HL-60 (cell line): ENCODE measurements at regions not wholly inside any gene's neighbourhood (a gene's known extent, or its start where the extent isn't known, plus 50 kb on each side); places are given as distances from the start of the nearest gene placed in this dataset.

Source experiments
- DNase-seq, 2 experiments: peaks; one replicate each; pipeline ENCODE4 v3.0.0-alpha.2; 2010 to 2020; ENCODE audit warnings: low read depth in 1 of 2, low spot score in 1 of 2
- H3K27ac ChIP-seq: fragments of 250-450 bp; sonication (Bioruptor Pico); replicated peaks from 2 replicates; pipeline ENCODE4 v1.5.1; 2020; ENCODE audit warnings: mild to moderate bottlenecking, moderate library complexity
- H3K27me3 ChIP-seq: fragments of 250-450 bp; sonication (Bioruptor Pico); 2 replicates; pipeline ENCODE4 v1.5.1; 2021; ENCODE audit warnings: mild to moderate bottlenecking, moderate library complexity; ENCODE audit not compliant: insufficient read depth, poor library complexity, severe bottlenecking
- H3K4me3 ChIP-seq: replicated peaks from 2 replicates; pipeline ENCODE4 v1.5.1; 2011; ENCODE audit warnings: mild to moderate bottlenecking, control low read depth, low read length; ENCODE audit not compliant: insufficient read depth
- GABPA ChIP-seq: IDR thresholded peaks from 2 replicates; pipeline ENCODE4 v1.6.1; 2012; ENCODE audit warnings: low read depth
- POLR2AphosphoS5 ChIP-seq: IDR thresholded peaks from 2 replicates; pipeline ENCODE4 v1.6.1; 2012; ENCODE audit warnings: low read depth
- REST ChIP-seq: IDR thresholded peaks from 2 replicates; pipeline ENCODE4 v1.6.1; 2012; ENCODE audit warnings: low read depth; ENCODE audit not compliant: insufficient replicate concordance
- SPI1 ChIP-seq: IDR thresholded peaks from 2 replicates; pipeline ENCODE4 v1.6.1; 2012; ENCODE audit warnings: low read depth, mild to moderate bottlenecking, borderline replicate concordance
- TF ChIP-seq, protein P1 (sequence below): IDR thresholded peaks from one replicate; pipeline ENCODE4 v1.5.1; 2011; ENCODE audit warnings: low read length, control low read depth, inconsistent platforms; ENCODE audit not compliant: insufficient read depth

- H3K4me3 ChIP-seq = no peak overlapping the region
- H3K27me3 ChIP-seq = no peaks in the 10 kb centered on the region
- no peak for DNase-seq
- H3K27ac ChIP-seq = no peak overlapping the region
- TF ChIP-seq POLR2AphosphoS5 (no peak), SPI1 (no peak), GABPA (no peak), REST (no peak)
- TF ChIP-seq, protein P1, sequence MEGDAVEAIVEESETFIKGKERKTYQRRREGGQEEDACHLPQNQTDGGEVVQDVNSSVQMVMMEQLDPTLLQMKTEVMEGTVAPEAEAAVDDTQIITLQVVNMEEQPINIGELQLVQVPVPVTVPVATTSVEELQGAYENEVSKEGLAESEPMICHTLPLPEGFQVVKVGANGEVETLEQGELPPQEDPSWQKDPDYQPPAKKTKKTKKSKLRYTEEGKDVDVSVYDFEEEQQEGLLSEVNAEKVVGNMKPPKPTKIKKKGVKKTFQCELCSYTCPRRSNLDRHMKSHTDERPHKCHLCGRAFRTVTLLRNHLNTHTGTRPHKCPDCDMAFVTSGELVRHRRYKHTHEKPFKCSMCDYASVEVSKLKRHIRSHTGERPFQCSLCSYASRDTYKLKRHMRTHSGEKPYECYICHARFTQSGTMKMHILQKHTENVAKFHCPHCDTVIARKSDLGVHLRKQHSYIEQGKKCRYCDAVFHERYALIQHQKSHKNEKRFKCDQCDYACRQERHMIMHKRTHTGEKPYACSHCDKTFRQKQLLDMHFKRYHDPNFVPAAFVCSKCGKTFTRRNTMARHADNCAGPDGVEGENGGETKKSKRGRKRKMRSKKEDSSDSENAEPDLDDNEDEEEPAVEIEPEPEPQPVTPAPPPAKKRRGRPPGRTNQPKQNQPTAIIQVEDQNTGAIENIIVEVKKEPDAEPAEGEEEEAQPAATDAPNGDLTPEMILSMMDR = no peak
Observed at GRCh38 chr3:111481551-111481950, 60.4 kb upstream of the CD96 start.

- TF ChIP-seq, protein P1 = no peak
- no peak for TF ChIP-seq POLR2AphosphoS5
- TF ChIP-seq SPI1 = no peak
- TF ChIP-seq GABPA = no peak
- no peak for TF ChIP-seq REST
- H3K4me3 ChIP-seq = no peak overlapping the region
- no peak for DNase-seq
- H3K27me3 ChIP-seq = no peaks in the 10 kb centered on the region
- no peak overlapping the region for H3K27ac ChIP-seq
Observed at GRCh38 chr3:111482574-111482973, 59.4 kb upstream of the CD96 start.

DNA sequence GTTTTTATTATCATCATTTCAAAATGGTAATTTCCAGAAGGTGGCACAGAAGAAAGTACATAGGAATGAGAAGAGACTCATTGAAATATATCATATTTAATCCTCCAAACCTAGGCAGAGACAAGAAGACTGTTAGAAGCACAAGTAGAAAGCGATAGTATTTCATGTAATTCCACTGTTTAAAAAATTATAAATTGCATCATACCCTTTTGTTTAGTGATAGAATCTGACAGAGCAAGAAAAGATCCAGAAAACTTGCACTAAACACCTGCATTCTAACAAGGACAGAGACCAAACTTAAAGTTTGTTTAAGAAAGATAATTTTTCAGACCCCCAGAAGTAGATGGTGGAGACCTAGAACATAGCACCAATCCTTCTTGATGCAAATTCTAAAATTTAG, 56.9 kb upstream of the CD96 start:
- TF ChIP-seq GABPA = no peak
- DNase-seq = no peak
- H3K27me3 ChIP-seq = no peaks in the 10 kb centered on the region
- H3K27ac ChIP-seq = no peak overlapping the region
- no peak overlapping the region for H3K4me3 ChIP-seq
